Activated T-cell treated with anti-CD3 and anti-CD28 coated beads, Interleukin-2, amount 50 U/mL, for 4 hours (primary cell): ENCODE measurements at regions not wholly inside any gene's neighbourhood (a gene's known extent, or its start where the extent isn't known, plus 50 kb on each side); places are given as distances from the start of the nearest gene placed in this dataset.

Experiments used
- ATAC-seq, 2 donors: fragments of 200-7000 bp; cut with Tn5 transposase; one replicate each; pipeline ENCODE4 v1.10.0; 2021
- DNase-seq: peaks from one replicate; pipeline ENCODE4 v3.0.0-alpha.2; 2020
- H3K27me3 Mint-ChIP-seq: one replicate; pipeline ENCODE4 v1.8.0; 2021; ENCODE audit warnings: low read depth, mixed read lengths
- H3K36me3 Mint-ChIP-seq: one replicate; pipeline ENCODE4 v1.8.0; 2022; ENCODE audit warnings: mixed read lengths; ENCODE audit not compliant: insufficient read depth
- H3K4me1 Mint-ChIP-seq: one replicate; pipeline ENCODE4 v1.8.0; 2021; ENCODE audit warnings: low read depth, mixed read lengths
- H3K4me3 Mint-ChIP-seq: one replicate; pipeline ENCODE4 v1.8.0; 2021; ENCODE audit warnings: mild to moderate bottlenecking, moderate library complexity, mixed read lengths
- H3K9me3 Mint-ChIP-seq: one replicate; pipeline ENCODE4 v1.8.0; 2021; ENCODE audit warnings: mixed read lengths

DNA sequence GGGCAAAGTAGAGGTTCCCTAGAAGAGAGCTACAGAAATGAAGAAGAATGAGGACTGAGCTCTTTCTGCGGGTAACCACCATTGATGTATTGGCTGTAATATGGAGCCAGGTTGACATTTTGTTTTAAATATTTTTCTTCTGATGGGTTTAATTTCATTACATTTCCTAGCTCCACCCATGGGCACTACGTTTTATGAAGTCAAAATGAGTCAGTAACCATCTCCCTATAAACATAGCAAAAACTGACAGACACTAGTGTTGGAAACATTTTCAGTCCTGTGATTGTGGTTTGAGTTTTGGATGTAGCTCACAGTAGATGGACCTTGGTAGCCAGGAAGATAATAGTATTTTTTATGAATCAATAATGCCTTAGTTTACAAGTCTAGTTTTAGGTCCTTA is 470.4 kb upstream of the B3GALT2 start:
- no peak for ATAC-seq
- Mint-ChIP-seq H3K4me3 (no peak overlapping the region), H3K4me1 (no peaks in the 10 kb centered on the region), H3K36me3 (peaks cover 10% of the 10 kb centered on the region), H3K27me3 (no peaks in the 10 kb centered on the region), H3K9me3 (peaks cover 28% of the 10 kb centered on the region)
- DNase-seq: no peak

DNA sequence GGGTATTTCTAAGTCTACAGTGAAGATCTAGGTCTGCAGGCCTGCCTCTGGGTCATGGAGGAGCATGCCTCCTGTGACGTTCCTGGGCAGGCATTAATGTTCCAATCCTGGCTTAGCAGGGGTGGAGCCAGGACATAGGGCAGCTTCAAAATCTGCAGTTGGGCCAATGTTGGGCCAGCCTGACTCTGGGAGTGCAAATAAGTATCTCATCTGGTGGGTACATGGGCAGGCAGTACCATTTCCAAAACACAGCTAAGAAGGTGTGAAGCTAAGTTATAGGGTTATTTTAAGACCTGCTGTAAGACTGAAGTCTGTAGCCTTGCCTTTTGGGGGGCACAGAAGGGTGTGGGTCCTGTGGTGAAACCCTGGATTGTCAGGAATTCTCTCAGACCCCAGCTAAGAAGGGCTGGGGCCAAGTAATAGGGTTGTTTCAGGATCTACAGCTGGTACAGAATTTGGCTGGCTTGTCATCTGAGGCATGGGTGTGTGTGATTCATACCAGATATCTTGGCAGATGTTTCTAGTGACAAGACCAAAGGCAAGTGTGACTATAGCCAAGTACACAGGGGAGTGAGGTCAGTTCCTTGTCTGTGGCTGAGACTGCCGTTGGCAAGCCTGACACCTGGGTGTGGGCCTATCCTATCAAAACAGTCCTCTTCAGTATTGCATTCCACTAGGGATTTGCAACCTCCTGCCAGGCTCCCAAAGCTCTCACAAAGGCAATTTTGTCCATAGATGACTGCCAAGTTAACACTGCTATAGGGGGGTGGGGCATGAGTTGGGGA is 468.7 kb upstream of the B3GALT2 start:
- ATAC-seq: no peak
- Mint-ChIP-seq H3K4me3 (no peak overlapping the region), H3K9me3 (peaks cover 28% of the 10 kb centered on the region), H3K36me3 (peaks cover 10% of the 10 kb centered on the region), H3K4me1 (no peaks in the 10 kb centered on the region), H3K27me3 (no peaks in the 10 kb centered on the region)
- DNase-seq: no peak

DNA sequence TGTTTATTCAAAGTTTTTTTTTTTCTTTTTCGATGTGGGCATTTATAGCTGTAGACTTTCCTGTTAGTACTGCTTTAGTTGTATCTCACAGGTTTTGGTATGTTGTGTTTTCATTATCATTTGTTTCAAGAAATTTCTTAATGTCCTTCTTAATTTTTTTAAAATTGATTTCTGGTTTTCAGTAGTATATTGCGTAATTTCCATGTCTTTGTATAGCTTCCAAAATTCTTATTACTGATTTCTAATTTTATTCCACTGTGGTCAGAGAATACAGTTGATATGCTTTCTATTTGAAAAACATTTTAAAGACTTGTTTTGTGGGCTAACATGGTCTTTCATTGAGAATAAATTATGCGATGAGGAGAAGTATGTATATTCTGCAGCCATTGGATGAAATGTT is 463.2 kb upstream of the B3GALT2 start:
- ATAC-seq (no peak), DNase-seq (no peak)
- Mint-ChIP-seq H3K27me3 (no peaks in the 10 kb centered on the region), H3K4me3 (no peak overlapping the region), H3K4me1 (no peaks in the 10 kb centered on the region), H3K36me3 (peaks cover 12% of the 10 kb centered on the region), H3K9me3 (peaks cover 33% of the 10 kb centered on the region)

DNA sequence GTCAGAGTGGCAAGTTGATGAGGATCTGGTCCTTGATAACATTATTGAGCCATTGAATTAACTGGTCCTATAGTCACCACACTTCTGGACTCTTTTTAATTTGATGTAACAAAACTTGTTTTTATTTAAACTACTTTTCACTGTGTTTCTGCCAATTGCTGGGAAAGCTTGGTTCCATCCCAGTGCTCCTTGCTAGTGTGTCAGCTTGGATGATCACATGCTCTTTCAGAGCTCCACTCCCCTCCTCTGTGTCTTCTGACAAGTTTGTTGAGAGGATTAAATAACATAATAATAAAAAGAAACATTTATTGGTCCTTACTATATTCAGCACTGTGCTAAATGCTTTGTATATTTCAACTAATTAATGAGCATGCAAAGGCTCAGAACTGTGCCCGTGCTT is 448.5 kb upstream of the B3GALT2 start:
- Mint-ChIP-seq H3K9me3 (peaks cover 5% of the 10 kb centered on the region), H3K4me1 (peaks cover 13% of the 10 kb centered on the region), H3K4me3 (no peak overlapping the region), H3K27me3 (no peaks in the 10 kb centered on the region), H3K36me3 (no peaks in the 10 kb centered on the region)
- ATAC-seq (no peak), DNase-seq (no peak)

DNA sequence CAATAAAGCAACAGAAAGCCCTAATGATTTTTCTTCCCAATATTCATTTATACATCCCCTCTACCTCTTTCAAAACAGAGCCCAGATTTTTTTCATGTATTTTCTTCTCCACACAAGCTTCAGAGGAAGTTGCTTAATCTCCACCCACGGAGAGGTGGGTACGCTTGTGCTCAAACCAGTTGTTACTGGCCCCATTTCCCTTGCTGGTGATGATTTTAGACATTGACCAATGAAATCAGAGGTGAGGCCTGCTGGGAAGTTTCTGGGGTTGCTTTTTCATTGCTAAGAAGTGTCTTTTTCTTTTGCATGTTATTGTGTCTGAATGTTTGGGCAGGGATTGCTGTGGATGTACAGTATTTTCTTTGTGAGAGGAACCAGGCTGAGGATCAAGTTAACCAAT is 448.1 kb upstream of the B3GALT2 start:
- peaks cover 13% of the 10 kb centered on the region for H3K4me1 Mint-ChIP-seq
- H3K9me3 Mint-ChIP-seq: peaks cover 4% of the 10 kb centered on the region
- no peaks in the 10 kb centered on the region for H3K36me3 Mint-ChIP-seq
- H3K27me3 Mint-ChIP-seq: no peaks in the 10 kb centered on the region
- DNase-seq (no peak), ATAC-seq (peak in 1 of 2 donors; percentile 56)
- no peak overlapping the region for H3K4me3 Mint-ChIP-seq

DNA sequence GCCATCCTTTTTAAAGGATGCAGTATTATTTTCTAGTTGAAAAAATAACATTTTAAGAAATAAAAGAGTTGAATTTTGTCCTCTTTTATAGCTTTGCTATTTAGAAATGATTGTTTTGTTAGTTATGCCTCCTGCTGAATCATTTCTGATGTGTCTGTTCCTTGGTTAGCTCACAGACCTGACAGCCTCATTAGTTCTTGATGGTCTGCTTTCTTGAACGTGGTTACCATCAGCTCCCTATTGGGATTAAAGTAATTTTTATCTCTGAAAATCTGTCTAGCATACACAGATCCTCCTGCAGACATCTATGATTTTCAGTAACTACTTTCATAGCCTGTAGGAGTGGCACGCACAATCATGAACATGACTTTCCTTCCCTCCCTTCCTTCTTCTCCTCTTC is 447.6 kb upstream of the B3GALT2 start:
- Mint-ChIP-seq H3K36me3 (no peaks in the 10 kb centered on the region), H3K27me3 (no peaks in the 10 kb centered on the region), H3K4me1 (peaks cover 13% of the 10 kb centered on the region), H3K4me3 (no peak overlapping the region), H3K9me3 (peaks cover 4% of the 10 kb centered on the region)
- no peak for DNase-seq
- no peak for ATAC-seq

DNA sequence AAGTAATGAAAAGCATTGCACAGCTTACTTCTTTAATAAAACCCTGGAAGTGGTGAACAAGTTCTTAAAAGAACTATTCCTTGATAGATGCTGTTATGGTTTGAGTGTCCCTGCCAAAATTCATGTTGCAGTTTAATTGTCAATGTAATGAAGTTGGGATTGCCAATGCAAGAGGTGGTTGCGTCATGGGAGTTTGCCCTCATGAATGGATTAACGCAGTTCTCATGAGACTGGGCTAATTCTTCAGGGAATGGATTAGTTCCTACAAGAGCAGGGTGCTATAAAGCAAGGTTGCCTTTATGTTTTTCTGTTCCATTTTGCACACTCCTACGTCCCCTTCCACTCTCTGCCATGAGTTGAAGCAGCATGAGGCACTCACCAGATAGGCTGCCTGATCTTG is 446.7 kb upstream of the B3GALT2 start:
- DNase-seq (no peak), ATAC-seq (no peak)
- H3K9me3 Mint-ChIP-seq: no peaks in the 10 kb centered on the region
- H3K4me3 Mint-ChIP-seq: no peak overlapping the region
- no peaks in the 10 kb centered on the region for H3K27me3 Mint-ChIP-seq
- H3K4me1 Mint-ChIP-seq: peaks cover 13% of the 10 kb centered on the region
- no peaks in the 10 kb centered on the region for H3K36me3 Mint-ChIP-seq

DNA sequence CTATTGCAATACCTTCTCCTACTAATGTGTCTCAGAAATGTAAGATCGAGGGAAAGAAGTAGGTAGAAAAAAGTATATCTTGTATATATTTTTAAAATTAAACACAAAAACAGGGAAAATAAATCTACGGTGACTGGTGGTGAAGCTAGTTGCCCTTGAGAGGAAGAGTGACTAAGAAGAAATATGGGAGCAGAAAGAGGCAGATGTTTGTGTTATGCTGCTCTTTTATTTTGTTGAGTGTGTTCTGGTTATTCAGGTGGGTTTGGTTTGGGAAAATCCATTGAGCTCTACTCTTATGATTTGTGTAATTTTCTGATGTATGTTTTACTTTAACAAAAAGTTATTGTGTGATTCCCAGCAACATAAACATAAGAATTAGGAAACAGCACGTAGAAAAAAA is 444.9 kb upstream of the B3GALT2 start:
- DNase-seq: no peak
- H3K4me1 Mint-ChIP-seq: peaks cover 13% of the 10 kb centered on the region
- H3K4me3 Mint-ChIP-seq: no peak overlapping the region
- ATAC-seq: no peak
- H3K27me3 Mint-ChIP-seq: no peaks in the 10 kb centered on the region
- H3K9me3 Mint-ChIP-seq: no peaks in the 10 kb centered on the region
- H3K36me3 Mint-ChIP-seq: no peaks in the 10 kb centered on the region

DNA sequence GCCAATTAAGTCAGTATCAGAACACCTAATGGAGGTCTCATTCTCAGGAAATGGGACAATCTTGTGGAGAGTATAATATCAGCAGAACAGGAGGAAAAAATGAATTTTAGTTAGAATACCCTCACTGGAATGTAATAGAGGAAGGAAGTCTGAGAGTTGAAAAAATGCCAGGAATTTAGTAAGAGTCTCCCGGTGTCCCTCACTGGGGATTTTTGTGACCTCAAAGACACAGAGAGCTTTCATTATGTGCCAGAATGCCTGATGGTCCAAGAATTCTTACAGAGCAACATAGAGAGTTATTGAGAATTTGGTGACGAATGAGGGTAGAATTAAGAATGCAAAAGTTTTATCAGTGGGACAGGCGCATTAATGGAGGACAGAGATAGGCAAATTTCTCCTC is 443.5 kb upstream of the B3GALT2 start:
- Mint-ChIP-seq H3K36me3 (no peaks in the 10 kb centered on the region), H3K9me3 (no peaks in the 10 kb centered on the region), H3K27me3 (no peaks in the 10 kb centered on the region), H3K4me1 (peaks cover 10% of the 10 kb centered on the region), H3K4me3 (no peak overlapping the region)
- DNase-seq (no peak), ATAC-seq (no peak)

DNA sequence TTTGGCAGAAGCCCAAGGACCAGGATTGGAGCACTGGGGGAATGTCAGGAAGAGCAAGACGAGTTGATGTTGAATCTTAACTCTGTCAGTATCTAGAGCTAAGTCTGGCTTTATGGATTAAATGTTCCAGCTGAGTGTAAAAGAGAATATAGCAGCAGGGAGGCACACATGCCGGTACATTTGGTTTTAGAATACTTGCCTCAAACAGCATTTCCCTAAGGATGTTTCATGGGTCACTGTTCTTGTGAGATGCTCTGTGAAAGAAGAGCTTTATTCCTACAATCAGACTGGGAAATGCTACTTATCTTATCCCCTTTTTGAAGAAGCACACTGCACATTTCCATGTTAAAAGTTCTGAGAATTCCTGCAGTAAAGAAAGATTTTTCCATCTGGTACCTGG is 440.3 kb upstream of the B3GALT2 start:
- no peak overlapping the region for H3K4me3 Mint-ChIP-seq
- DNase-seq: no peak
- no peaks in the 10 kb centered on the region for H3K9me3 Mint-ChIP-seq
- no peaks in the 10 kb centered on the region for H3K4me1 Mint-ChIP-seq
- ATAC-seq: no peak
- no peaks in the 10 kb centered on the region for H3K27me3 Mint-ChIP-seq
- H3K36me3 Mint-ChIP-seq: no peaks in the 10 kb centered on the region

DNA sequence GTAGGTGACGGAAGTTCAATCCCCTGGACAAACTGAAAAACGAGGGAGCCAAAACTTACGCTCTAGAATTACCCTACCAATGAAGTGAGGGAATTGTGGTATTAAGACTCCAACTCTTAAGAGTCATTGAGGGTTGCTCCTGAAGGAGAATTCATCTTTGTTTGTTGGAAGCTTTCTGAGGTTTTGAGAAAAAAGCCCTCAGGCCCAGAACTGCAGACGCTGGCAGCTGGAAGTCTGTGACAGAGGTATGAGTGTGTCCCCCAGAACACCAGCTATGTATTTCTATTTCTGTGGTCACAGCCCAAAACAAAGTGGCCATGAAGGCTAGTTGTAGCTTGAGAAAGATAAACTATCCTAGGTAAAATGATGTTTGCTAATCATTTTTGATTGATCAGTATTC is 438.8 kb upstream of the B3GALT2 start:
- Mint-ChIP-seq H3K36me3 (no peaks in the 10 kb centered on the region), H3K27me3 (no peaks in the 10 kb centered on the region), H3K4me3 (no peak overlapping the region), H3K4me1 (no peaks in the 10 kb centered on the region), H3K9me3 (peaks cover 4% of the 10 kb centered on the region)
- DNase-seq (no peak), ATAC-seq (no peak)

DNA sequence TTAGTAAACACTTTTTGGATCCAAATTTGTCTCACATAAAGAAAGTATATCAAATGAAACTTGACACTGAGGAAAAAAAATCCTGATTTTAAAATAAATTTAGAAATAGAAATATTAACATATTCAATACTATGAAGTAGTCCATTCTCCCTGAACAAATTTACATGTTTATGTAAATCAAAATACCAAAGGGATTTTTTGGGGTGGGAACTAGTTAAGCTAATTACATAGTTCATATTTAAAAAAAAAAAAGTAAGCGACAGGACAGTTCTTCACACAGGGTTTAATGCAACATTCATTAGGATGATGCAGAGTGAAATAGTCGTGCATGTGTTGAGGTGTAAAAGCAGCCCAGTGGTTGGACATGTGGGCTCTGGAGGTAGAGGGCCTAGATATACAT is 433.5 kb upstream of the B3GALT2 start:
- Mint-ChIP-seq H3K4me1 (peaks cover 3% of the 10 kb centered on the region), H3K27me3 (no peaks in the 10 kb centered on the region), H3K36me3 (no peaks in the 10 kb centered on the region), H3K9me3 (peaks cover 4% of the 10 kb centered on the region), H3K4me3 (no peak overlapping the region)
- no peak for DNase-seq
- no peak for ATAC-seq

DNA sequence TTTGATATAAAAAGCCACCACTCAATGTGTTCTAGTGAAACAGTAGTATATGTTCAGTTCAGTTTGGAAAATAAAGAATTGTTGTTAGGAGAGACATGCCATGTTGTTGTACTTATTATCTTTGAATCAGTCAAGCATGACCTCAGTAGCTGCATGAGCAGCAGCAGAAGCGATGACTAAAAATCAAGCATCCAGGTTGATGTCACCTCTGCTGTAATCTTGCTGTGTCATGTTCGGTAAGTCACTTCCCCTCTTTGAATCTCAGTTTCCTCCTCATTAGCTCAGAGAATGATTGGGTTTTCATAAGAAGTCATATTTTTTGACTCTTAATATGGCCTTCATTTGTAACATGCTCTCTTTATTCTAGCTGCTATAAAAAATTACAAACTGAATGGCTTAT is 428.4 kb upstream of the B3GALT2 start:
- peak; percentile 62 to 70 for ATAC-seq
- no peak for DNase-seq

DNA sequence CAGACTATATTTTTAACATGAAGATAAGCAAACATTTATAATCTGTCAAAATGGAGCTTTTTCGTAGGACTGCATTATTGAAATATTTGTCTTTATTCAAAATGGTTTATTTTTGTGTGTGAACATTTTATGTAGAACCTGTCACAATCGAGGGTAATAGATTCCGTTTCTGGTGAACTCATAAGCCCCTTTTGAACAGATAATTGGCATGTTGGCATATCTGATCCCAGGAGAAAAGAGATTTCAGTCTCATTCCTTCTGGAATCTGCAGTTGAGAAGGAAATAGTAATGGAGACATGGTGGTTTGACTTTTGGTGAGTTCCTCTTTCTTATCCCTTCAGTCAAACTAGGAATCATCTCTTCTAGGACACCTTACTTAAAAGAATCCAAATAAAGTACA is 427.9 kb upstream of the B3GALT2 start:
- no peak for ATAC-seq
- DNase-seq: no peak
- Mint-ChIP-seq H3K4me1 (peaks cover 16% of the 10 kb centered on the region), H3K36me3 (no peaks in the 10 kb centered on the region), H3K9me3 (no peaks in the 10 kb centered on the region), H3K4me3 (no peak overlapping the region), H3K27me3 (no peaks in the 10 kb centered on the region)

More for the DNA sequence above, 428.4 kb upstream of the B3GALT2 start:
- Mint-ChIP-seq H3K4me1 (peaks cover 13% of the 10 kb centered on the region), H3K9me3 (no peaks in the 10 kb centered on the region), H3K27me3 (no peaks in the 10 kb centered on the region), H3K4me3 (no peak overlapping the region), H3K36me3 (no peaks in the 10 kb centered on the region)

DNA sequence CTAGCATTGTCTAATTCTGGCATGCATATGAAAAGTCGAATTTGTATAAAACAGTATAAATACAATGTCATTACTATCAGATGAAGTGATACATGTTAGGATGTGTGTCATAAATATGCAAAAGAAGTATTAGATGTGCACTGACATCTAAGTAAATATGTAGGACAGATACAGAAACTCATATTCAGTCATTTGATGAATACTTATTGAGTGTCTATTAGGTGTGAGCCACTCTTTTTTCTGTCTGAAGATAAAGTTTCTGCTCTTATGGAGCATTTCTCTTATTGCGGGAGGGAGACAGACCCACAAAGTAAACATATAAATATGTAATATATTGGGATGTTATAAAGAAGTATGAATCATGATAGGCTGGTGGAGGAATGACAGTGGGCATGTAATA is 426.6 kb upstream of the B3GALT2 start:
- ATAC-seq (no peak), DNase-seq (no peak)
- H3K9me3 Mint-ChIP-seq: peaks cover 7% of the 10 kb centered on the region
- H3K36me3 Mint-ChIP-seq: peaks cover 4% of the 10 kb centered on the region
- peaks cover 23% of the 10 kb centered on the region for H3K4me1 Mint-ChIP-seq
- H3K27me3 Mint-ChIP-seq: no peaks in the 10 kb centered on the region
- H3K4me3 Mint-ChIP-seq: no peak overlapping the region
